NK-92 treated with Interleukin-12 subunit alpha and Interleukin-12 subunit beta, amount 100 ng/mL, for 24 hours (cell line): ENCODE measurements at regions not wholly inside any gene's neighbourhood (a gene's known extent, or its start where the extent isn't known, plus 50 kb on each side); places are given as distances from the start of the nearest gene placed in this dataset.
A peak's percentile ranks its signal among the peaks of the same experiment; 100 is the strongest.
"Not testable (repeated sequence)": the region's sequence is repeated elsewhere in the genome, so short reads cannot be mapped to it uniquely, and the experiment has no call there.

Experiments
- DNase-seq: peaks from one replicate; lab custom pipeline; 2025; lab: John Stamatoyannopoulos, UW

DNA sequence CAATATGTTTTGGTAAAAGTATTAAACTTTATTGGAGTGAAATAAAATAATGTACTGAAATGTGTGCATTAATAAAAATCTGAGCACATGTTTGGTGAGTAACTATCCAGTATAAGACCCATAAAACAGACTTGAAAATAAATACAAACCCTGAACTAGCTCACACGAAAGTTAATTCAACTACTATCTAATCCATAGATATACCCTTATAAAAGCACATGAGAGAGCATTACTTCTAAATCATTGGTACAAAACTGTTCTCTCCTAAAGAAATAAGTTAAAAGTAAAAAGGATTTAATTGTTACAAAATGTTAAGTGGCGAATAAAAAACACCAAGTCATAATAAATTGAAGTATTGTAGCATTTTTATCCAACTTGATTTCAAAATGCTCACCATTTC, 295.6 kb downstream of the PTPRC start:
- no peak for DNase-seq

DNA sequence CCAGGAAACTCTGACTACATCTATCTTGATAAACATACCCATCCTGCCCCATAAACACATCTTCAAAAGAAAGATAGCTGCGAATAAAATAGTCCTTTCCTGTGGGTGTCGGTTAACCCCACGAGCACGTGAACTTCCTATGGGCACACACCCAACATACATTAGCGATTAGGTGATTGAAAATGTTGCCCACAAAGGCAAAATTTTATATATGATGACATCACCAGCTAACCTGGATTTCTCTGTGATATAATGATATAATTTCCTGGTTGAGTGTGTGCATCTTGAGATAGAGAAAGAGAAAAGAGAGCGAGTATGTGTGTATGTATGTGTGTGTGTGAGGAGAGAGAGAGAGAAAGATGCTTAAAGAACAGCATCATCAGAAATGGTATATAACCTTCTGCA, 296.1 kb downstream of the PTPRC start:
- DNase-seq = peak; percentile 40

DNA sequence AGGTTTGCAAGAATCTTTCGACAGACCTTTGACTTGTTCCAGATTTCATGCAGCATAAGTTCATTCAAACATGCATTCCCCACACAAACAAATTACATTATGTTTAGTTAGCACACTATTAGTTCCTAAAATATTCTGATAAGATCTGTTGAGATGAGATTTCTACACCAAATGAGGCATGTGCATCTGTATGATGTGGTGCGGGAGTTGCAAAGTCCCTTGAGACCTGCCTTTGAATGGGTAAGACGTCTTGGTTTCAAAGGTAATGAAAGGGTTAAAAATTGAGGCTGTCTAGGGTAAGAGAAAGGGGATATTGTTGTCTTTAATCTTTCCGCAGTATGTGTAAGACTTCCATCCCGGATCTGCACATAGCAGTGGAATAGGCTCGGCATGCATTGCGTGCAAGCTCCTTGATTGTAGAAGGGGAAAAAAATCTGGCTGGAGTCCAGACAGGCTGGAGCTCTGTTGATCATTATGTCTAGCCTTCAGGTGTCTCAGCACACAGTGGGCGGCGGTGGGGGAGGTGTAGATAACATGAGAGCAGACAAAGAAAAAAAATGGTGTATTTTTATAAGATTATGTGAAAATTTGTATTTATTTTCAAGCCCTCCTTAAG, 296.6 kb downstream of the PTPRC start:
- peak; percentile 53 for DNase-seq

DNA sequence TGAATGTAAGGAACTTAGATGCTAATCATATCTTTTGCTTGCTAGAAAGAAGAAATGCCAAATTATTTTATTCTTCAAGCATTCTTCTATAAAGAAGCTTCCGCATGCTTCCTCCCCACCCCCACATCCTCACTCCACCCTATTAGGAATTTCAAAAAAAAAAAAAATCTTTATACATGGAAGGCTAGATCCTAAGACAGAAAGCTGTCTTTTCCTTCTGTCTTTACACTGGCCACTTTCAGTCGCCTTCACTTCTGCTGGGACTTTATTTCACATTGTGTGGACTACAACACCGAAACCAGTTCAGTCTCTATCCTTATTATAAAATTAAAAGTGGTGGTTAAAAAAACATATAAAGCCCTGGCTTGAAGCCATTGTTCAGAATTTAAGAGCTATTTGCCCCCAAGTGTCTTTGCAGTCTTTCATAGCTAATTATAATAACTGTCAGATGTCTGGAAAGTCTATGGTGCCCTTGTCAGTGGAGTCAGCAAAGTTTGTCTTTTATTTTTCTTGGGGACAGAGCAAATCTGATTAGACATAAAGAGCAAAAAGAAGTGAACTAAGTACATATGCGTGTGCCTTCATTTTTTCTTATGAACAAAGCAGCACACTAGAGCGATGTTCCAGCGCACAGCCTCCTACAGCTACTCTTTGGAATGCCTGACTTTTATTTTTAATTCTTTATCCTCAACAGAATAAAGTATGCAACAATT, 297.7 kb downstream of the PTPRC start:
- no peak for DNase-seq

DNA sequence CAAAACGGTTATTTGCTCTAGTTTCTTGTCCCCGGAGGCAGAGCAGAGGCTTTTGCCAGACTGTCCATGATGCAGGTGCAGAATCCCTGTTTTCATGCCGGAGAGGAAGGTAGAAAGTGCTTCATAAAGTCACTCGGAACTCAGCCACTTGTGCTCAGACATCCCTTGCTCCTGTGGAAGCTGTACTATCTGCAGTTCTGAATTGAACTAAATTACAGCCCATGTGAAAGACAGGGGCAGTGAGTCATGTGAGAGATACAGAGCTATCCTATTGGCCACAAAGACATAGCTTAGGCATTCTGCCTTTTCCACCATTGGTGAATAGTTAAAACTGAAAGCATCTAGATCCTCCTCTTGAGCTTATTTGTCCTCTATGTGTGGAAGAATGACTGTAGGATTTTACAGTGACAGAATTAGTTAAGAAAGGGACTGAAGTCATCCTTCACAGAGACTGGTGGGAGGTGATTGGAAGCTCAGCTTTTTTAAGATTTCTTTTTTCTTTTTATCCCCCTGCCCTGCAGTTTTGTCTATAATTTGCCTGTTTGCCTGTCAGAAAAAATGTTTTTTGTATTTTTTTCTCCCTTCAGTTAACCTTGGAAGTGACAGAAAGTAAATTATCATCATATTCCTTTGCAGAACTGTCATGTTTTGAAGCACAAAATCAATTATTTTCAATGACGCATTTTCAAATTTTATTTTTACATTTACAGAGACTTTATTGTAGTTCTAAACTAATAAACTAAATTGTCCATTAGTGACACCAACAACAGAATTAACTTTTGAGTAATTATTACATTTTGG, 298.6 kb downstream of the PTPRC start:
- peak; percentile 34 for DNase-seq

DNA sequence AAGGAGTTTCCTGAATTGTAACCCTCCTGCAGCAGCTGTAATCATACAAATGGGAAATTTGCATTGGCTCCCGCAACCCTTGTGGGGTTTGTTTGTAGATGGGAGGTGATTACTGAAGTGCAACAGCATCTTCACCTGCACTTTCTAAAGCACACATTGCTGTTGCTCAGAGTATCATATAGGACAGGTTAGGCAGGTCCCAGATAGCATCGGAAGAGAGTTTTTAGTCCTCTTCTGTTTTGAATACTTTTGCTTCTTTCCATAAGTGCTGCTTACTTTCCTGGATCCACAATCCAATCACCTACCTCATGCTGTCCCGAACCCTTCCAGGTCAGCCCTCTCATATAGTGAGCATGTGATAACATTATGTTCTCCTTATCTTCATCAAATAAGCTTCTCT, 300.4 kb downstream of the PTPRC start:
- DNase-seq = no peak

DNA sequence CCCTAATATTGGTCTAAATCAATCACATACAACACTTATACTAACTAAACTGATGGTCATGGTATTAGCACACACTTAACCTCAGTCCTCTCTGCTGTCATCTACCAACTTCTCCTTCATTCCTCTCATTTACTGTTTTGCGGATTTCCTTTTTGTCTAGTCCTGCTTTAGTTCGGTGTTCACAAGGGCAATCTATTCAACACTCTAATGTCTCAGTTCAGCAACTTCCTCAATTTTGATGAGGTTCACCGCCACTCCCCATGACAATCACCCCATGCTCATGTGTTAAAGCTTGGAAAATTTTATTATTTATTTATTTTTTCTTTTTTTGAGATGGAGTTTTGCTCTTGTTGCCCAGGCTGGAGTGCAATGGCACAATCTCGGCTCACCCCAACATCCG, 301.1 kb downstream of the PTPRC start:
- no peak for DNase-seq

DNA sequence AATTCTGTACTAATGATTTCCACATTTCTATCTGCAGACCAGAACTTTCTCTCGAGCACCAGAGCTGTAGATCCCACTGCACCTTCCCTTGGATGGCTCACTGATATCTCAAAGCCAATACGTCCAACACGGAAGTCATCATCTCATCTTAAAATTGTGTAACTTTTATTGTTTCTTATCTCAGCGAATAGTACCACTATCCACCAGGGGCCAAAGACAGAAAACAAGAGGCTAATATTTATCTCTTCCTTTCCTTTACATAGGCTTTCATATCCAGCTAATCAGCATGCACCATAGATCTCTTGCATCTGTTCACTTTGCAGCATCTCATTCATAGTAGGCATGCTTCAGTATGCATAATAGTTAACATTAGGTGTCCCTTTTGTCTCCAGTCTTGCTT, 303.6 kb downstream of the PTPRC start:
- no peak for DNase-seq

DNA sequence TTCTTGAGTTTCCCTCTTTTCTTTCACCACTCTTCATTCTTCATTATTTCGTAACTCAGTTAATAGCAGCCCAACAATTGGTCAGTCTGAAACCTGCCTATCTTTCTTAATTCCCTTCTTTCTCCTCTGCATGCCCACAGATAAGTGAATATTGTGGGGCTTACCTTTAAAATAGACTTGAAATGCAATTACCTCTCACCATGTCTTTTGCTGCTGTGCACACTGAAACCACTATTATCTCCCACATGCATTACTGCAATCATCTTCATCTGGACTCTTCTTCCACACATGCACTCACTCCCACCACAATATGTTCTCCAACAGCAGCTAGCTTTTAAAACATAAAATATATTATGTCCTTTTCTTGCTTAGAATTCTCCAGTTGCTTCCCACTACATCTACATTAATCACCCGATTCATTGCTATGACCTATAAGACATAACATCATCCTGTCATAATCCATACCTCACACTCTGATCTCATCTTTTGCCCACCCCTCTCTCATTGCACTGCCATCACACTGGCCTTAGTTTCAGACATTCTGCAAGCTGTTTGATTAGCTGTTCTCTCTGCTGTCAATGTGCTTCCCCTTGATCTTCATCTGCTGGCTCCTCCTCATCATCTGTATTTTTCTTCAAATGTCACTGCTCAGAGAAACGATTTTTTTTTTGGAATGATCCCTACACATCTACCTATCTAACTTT, 304.8 kb downstream of the PTPRC start:
- DNase-seq = no peak

DNA sequence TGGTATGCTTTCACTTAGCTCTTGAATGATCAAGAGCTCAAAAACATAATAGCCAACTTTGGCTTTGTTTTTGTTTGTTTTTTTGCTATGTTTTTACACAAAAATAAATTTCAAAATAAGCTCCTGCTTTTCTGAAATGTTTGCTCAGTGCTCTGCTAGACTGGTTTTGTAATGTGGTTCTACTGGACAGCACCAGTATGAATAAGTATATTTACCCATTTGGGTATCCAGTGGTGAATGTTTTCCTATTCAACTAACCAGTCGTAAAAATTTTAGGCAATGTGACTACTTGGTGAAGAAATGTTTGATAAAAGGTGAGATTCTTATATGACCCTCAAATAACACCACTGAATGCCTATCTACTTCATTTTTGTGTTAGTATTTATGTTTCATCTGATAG, 308.6 kb downstream of the PTPRC start:
- DNase-seq = no peak

DNA sequence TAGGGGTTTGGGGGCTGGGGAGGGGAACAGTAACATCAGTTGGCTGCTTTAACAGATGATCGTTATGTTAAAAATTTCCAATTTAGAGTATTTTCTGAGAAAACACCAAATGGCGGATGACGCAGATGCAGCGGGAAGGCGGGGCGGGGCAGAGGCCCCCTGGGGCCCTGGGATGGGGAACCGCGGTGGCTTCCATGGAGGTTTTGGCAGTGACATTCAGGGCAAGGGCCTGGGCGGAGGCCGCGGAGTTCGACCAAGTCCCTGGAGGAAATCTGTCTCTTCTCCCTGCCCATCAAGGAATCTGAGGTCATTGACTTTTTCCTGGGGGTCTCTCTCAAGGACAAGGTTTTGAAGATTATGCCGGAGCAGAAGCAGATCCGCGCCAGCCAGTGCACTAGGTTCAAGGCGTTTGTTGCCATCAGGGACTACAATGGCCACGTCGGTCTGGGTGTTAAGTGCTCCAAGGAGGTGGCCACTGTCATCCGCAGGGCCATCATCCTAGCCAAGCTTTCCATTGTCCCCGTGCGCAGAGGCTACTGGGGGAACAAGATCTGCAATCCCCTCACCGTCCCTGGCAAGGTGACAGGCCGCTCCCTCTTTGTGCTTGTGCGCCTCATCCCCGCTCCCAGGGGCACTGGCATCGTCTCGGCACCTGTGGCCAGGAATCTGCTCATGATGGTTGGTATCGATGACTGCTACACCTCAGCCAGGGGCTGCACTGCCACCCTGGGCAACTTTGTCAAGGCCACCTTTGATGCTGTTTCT, 310.2 kb downstream of the PTPRC start:
- DNase-seq = no peak

DNA sequence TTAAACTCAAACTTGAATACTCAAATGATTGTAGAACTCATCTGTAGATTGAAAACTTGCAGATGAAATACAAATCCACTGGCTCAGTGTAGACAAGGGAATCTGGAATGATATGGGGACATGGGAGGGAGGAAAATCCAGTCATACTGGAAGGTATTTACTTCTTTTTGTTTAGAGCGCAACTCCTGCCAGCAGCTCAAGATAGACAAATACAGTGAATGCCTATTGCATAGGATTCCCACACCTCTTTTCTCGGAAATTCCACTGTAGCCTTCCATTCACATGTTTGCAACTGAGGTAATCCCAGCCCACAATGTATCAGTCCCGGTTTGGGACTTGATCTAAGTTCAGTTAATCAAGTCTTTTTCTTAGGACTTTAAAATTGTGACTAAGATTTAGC, 311.2 kb downstream of the PTPRC start:
- DNase-seq = no peak

DNA sequence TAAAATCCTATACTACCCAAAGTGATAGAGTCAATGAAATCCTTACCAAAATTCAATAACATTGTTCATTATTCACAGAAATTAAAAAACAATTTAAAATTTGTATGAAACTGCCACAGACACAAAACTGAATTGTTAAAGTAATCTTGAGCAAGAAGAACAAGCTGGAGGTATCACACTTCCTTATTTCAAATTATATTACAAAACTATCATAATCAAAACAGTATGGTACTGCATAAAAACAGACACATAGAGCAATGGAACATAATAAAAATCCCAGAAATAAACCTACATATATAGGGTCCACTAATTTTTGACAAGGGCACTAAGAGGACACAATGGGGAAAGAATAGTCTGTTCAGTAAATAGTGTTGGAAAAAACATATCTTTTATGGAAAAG, 316.2 kb downstream of the PTPRC start:
- no peak for DNase-seq

DNA sequence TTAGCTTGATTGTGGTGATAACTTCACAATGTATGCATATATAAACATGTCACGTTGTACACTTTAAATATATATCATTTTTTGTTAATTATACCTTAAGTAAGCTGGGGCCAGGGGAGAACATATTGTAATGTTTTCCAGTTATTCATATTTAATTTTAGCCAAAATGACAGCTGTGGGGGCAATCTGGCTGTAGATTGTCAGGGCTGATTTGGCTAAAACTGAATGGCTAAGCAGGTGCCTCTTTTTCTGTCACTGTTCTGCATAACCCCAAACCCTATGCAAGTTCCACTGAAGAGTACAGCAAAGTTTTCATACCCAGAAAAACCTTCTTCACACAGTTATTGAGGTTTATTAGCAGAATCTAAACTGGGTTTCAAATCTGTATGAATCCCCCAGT, 318.2 kb downstream of the PTPRC start:
- DNase-seq = no peak

DNA sequence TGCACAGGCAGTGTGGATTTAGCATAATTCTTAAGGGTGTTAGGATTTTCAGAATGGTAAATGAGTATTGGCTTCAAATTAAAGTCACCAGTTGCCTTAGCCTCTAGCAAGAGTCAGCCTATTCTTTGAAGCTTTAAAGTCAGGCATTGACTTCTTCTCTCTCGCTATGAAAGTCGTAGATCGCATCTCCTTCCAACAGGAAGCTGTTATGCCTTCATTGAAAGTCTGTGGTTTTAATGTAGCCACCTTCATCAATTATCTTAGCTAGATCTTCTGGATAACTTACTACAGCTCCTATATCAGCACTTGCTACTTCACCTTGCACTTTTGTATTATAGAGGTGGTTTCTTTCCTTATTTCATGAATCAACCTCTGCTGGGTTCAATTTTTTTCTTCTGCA, 320.2 kb downstream of the PTPRC start:
- DNase-seq = no peak

DNA sequence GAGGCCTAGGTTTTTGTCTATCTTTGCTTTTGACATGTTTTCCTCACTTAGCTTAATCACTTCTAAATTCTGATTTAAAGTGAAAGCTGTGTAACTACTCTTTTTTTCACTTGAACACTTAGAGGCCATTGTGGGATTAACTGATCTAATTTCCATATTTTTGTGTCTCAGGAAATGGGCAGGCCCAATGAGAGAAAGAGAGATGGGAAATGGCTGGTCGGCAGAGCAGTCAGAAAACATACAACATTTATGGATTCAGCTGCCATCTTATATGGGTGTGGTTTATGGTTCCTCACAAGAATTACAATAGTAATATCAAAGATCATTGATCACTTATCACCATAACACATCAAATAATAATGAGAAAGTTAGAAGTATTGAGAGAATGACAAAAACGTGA, 320.8 kb downstream of the PTPRC start:
- DNase-seq = no peak

DNA sequence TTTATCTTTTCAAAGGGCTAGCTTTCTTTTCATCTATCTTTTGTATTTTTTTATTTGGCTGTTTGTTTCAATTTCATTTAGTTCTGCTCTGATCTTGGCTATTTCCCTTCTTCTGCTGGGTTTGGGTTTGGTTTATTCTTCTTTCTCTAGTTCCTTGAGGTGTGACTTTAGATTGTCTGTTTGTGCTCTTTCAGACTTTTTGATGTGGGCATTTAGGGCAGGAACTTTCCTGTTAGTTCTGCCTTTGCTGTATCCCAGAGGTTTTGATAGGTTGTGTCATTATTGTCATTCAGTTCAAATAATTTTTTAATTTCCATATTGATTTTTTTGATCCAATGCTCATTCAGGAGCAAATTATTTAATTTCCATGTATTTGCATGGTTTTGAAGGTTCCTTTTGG, 325.0 kb downstream of the PTPRC start:
- DNase-seq = not testable (repeated sequence)

DNA sequence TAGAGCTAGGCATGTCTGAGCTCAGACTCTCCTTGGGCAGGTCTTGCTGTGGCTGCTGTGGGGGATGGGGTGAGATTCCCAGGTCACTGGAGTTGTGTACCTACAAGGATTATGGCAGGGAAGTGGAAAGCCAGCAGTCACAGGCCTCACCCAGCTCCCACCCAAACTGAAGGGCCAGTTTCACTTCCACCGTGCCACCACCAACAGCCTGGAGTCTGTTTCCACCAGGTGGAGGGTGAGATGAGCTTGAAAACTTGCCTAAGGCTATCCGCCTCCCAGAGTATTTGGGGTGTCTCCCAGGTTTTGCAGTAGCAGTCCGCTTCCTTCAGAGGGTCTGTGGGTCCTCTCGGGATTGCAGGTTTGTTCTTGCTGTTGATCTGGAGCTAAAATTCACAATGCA, 327.7 kb downstream of the PTPRC start:
- DNase-seq = no peak

DNA sequence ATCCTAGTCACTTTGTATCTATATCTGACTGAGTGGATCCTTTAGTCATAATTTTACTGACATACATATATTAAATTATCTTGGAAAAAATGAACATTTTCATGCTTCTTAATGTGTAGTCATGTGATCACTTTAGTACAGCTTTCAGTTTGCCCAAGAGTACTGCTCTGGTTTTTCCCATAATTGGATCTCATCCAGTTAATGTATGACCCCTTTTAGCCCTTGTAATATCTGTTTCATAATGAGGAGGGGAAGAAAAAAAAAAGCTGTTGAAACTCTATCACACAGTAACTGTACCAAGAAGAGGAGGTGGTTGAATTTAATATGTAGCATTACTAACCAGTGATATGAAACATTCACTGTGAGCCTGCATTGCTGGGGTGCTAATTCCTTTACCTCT, 328.7 kb downstream of the PTPRC start:
- no peak for DNase-seq

DNA sequence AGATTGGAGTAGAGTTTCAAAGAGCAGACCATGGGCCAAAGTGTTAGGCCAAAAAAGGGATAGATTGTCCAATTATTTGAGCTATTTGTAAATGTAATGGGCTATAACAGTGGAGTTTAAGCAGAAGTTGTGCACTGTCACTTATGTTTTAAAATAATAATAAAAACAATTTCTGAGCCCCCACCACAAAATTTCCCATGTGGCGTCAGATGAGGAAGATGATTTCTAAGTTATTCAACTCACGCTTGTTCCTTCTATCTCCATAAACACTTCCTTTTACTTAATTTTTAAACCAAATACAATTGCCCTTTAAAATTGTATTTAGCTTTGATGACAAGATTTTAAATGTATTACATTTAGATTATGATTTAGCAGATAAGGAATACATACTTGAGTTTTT, 330.0 kb downstream of the PTPRC start:
- DNase-seq = no peak

DNA sequence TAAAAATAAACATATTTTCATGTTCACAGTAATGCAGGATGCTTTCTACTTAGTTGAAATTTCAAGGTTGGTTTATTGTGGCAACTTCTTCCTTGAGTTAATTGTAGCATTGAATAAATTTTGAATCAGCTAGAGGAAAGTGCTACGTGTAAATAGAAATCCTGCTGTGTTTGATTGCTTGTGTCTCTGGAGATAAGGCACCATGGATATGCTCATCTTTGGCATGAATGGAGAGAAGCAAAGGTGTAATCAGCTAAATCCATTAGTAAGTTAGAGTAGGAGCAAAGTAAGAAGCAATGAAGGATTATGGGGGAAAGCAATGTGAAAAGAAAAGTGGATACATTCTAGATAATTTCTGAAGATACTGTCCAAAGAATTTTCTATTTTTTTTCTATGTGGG, 331.1 kb downstream of the PTPRC start:
- DNase-seq = no peak

DNA sequence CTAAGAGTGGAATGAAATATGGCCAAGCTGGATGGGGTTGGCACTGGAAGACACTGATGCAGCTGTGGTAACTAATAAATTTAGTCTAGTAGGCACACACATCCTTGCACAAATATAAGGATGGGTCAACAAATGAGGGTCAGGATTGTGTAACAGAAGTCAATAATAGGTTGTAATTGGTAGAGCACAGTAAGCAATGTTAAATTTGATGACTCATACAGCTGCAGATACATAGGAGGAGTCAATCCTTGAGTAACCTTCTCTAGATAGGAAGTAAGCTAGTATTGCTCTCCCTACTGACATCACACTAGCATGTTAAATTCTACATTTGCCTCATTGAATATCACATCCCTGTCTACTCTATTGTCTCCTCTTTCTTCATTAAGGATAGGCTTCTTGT, 332.1 kb downstream of the PTPRC start:
- DNase-seq = no peak
